ENCODE measurements at regions not wholly inside any gene's neighbourhood (a gene's known extent, or its start where the extent isn't known, plus 50 kb on each side); places are given as distances from the start of the nearest gene placed in this dataset.

DNA sequence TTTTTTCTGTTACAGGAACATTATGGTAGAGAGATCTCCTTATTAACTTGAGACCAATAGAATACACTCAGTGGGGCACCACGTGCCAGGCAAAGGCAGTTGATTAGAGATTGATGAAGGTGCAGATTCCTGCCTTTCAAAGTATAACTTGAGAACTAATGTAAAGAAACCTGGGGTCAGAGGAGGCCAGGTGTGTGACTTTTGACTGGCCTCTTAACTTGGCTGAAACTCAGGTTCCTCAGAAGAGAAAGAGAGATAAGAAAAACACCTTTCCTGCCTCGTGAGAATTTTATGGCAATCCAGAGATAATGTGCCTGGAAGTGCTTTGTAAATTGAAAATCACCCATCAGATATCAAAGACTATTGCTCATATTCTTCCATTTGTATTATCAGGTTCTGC lies 110.7 kb upstream of the GZMB start:
- Mint-ChIP-seq H3K4me3 (ENCODE audit: unreplicated experiment) (no peak overlapping the region), H3K27ac (ENCODE audit: unreplicated experiment) (no peak overlapping the region), H3K9me3 (ENCODE audit: unreplicated experiment) (peaks cover 5% of the 10 kb centered on the region), H3K4me1 (ENCODE audit: unreplicated experiment) (no peaks in the 10 kb centered on the region), H3K27me3 (ENCODE audit: unreplicated experiment) (peaks cover 4% of the 10 kb centered on the region), H3K36me3 (ENCODE audit: unreplicated experiment) (no peaks in the 10 kb centered on the region)
- TF ChIP-seq, protein P1, sequence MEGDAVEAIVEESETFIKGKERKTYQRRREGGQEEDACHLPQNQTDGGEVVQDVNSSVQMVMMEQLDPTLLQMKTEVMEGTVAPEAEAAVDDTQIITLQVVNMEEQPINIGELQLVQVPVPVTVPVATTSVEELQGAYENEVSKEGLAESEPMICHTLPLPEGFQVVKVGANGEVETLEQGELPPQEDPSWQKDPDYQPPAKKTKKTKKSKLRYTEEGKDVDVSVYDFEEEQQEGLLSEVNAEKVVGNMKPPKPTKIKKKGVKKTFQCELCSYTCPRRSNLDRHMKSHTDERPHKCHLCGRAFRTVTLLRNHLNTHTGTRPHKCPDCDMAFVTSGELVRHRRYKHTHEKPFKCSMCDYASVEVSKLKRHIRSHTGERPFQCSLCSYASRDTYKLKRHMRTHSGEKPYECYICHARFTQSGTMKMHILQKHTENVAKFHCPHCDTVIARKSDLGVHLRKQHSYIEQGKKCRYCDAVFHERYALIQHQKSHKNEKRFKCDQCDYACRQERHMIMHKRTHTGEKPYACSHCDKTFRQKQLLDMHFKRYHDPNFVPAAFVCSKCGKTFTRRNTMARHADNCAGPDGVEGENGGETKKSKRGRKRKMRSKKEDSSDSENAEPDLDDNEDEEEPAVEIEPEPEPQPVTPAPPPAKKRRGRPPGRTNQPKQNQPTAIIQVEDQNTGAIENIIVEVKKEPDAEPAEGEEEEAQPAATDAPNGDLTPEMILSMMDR (IDR thresholded peaks at IDR 0.05), result no peak
- no peak for DNase-seq (ENCODE audit: extremely low spot score, unreplicated experiment)

DNA sequence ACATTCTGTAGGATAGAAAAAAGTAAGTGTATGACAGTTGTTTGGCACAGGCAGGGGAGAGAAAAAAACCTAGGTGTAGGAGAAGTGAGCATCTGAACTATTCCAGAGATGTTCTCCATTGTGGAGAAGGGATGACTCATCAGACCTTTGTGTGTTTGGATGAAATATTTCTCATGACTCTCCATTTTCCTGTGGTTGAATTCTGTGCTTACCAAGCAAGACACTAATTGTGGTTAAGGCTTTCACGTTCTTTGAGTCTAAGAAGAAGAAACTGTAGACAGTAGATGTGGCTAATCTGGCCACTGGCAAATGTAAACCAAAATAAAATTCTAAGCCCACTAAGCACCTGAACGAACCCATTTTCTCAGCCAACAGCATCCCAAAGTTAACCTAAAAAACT lies 107.9 kb upstream of the GZMB start:
- Mint-ChIP-seq H3K27me3 (ENCODE audit: unreplicated experiment) (peaks cover 4% of the 10 kb centered on the region), H3K27ac (ENCODE audit: unreplicated experiment) (no peak overlapping the region), H3K36me3 (ENCODE audit: unreplicated experiment) (no peaks in the 10 kb centered on the region), H3K9me3 (ENCODE audit: unreplicated experiment) (peaks cover 5% of the 10 kb centered on the region), H3K4me1 (ENCODE audit: unreplicated experiment) (no peaks in the 10 kb centered on the region), H3K4me3 (ENCODE audit: unreplicated experiment) (no peak overlapping the region)
- TF ChIP-seq, protein P1 (IDR thresholded peaks at IDR 0.05), result no peak
- no peak for DNase-seq (ENCODE audit: extremely low spot score, unreplicated experiment)

DNA sequence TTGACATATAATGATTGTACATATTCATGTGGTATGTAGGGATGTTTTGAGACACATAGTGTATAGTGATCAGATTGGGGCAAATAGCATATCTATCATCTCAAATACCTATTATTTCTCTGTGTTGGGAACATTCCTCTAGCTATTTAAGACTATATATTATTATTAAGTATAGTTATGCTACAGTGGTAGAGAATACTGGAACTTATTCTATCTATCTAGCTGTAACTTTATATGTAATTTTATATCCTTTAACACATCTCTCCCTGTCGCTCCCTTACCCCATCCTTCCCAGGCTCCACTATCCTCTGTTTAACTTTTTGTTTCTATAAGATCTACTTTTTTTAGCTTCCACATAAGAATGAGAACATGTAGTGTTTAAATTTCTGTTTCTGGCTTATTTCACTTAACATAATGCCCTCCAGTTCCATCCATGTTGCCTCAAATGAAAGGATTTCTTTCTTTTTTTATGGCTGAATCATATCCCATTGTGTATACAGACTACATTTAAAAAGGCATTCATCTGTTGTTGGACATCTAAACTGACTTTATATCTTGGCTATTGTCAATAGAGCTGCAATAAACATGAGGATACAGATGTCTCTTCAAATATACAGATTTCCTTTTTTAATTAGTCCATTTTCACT lies 102.1 kb upstream of the GZMB start:
- Mint-ChIP-seq H3K9me3 (ENCODE audit: unreplicated experiment) (no peaks in the 10 kb centered on the region), H3K27me3 (ENCODE audit: unreplicated experiment) (peaks cover 8% of the 10 kb centered on the region), H3K36me3 (ENCODE audit: unreplicated experiment) (no peaks in the 10 kb centered on the region), H3K4me3 (ENCODE audit: unreplicated experiment) (no peak overlapping the region), H3K27ac (ENCODE audit: unreplicated experiment) (no peak overlapping the region), H3K4me1 (ENCODE audit: unreplicated experiment) (no peaks in the 10 kb centered on the region)
- TF ChIP-seq, protein P1 (IDR thresholded peaks at IDR 0.05), result no peak
- no peak for DNase-seq (ENCODE audit: extremely low spot score, unreplicated experiment)

DNA sequence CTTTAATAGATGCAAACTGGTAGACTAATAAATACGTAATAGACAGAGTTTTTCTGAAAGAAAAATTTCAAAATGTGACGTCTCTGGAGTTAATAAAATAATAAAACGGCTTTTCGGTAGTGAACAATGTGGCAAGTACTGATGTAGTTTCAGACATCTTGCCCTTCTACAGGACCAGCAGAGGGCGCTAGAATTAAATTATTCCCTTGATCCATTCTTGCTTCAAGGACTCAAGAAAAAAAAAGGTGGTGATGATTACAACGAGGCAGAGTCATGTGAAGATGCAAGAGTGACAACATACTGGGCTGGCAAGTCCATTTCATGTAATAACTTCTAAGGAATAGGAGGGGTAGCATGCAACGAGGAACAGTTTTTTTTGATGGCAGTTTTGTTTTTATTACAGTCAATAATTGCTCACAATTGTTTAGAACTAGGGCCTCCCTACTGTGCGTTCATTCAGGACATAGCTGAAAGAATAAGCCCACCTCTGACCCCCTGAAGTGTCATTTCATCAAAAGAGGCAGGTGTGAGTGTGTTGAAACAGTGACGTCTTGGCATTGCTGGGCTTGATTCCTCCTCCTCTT lies 101.0 kb upstream of the GZMB start:
- no peak overlapping the region for H3K4me3 Mint-ChIP-seq (ENCODE audit: unreplicated experiment)
- H3K36me3 Mint-ChIP-seq (ENCODE audit: unreplicated experiment), result no peaks in the 10 kb centered on the region
- no peak for DNase-seq (ENCODE audit: extremely low spot score, unreplicated experiment)
- no peaks in the 10 kb centered on the region for H3K4me1 Mint-ChIP-seq (ENCODE audit: unreplicated experiment)
- H3K9me3 Mint-ChIP-seq (ENCODE audit: unreplicated experiment), result no peaks in the 10 kb centered on the region
- H3K27ac Mint-ChIP-seq (ENCODE audit: unreplicated experiment), result no peak overlapping the region
- TF ChIP-seq, protein P1 (IDR thresholded peaks at IDR 0.05), result peak; percentile 77
- peaks cover 8% of the 10 kb centered on the region for H3K27me3 Mint-ChIP-seq (ENCODE audit: unreplicated experiment)

DNA sequence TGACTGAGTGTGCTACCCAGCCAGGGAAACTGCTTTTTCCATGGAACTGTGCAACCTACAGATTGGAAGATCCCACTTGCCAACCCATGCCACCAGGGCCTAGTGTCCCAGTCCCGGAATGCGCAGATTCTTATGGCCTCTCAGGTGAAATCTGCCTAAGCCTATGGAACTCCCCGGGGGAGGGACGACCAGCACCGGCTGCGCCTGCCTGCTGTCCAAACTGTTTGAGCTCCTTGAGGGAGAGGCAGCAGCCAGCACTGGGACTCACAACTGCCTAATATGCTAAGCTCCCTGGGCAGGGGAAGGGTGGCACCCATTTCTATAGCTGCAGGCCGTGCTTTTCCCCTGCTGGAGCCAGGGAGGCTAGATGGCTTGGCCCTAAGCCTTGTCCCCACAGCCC lies 92.5 kb upstream of the GZMB start:
- no peaks in the 10 kb centered on the region for H3K36me3 Mint-ChIP-seq (ENCODE audit: unreplicated experiment)
- TF ChIP-seq, protein P1 (IDR thresholded peaks at IDR 0.05), result no peak
- peaks cover 11% of the 10 kb centered on the region for H3K27me3 Mint-ChIP-seq (ENCODE audit: unreplicated experiment)
- no peaks in the 10 kb centered on the region for H3K4me1 Mint-ChIP-seq (ENCODE audit: unreplicated experiment)
- no peak overlapping the region for H3K27ac Mint-ChIP-seq (ENCODE audit: unreplicated experiment)
- DNase-seq (ENCODE audit: extremely low spot score, unreplicated experiment), result no peak
- H3K4me3 Mint-ChIP-seq (ENCODE audit: unreplicated experiment), result no peak overlapping the region
- peaks cover 5% of the 10 kb centered on the region for H3K9me3 Mint-ChIP-seq (ENCODE audit: unreplicated experiment)
